ENCODE measurements at regions not wholly inside any gene's neighbourhood (a gene's known extent, or its start where the extent isn't known, plus 50 kb on each side); places are given as distances from the start of the nearest gene placed in this dataset.

DNA sequence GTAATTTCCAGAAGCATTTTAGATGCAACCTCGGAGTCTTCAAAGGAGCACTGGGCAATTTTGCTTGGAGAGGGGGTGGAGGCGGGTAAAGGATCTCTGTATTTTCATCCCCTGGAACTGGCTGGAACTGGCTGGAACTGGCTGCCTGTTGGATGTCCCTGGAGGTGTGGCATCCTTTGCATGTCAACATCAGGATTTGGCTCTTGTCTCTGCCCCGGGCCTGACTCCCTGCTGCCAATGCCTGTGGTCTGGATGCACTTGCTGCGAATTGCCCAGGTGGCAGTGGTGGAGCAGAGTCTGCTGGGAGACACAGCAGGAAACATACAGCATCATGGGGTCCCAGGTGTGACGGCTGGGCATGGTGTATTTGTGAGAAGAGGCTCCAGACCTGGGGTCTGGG is 391.3 kb downstream of the GADD45G start:
- H3K79me2 ChIP-seq (ENCODE audit: control insufficient read depth in 1 of 2, insufficient read depth in 2 of 2, low read length in 2 of 2): no peaks in the 10 kb centered on the region
- H2AK5ac ChIP-seq (ENCODE audit: low read depth, low read length): no peak overlapping the region
- no peaks in the 10 kb centered on the region for H3K36me3 ChIP-seq (ENCODE audit: control insufficient read depth in 2 of 4, insufficient read depth in 4 of 4, low read length in 3 of 4)
- DNase-seq (ENCODE audit: low read depth in 1 of 2, low spot score in 2 of 2) (no peak), FAIRE-seq (no peak)
- no peak overlapping the region for H3K56ac ChIP-seq (replicated peaks; ENCODE audit: insufficient read length, low read depth, low read length)
- no peaks in the 10 kb centered on the region for H3K27me3 ChIP-seq (replicated peaks in 1 of 4; ENCODE audit: control insufficient read depth in 3 of 4, extremely low read depth in 1 of 4, insufficient read depth in 3 of 4, low read length in 3 of 4)
- no peak overlapping the region for H2BK15ac ChIP-seq (ENCODE audit: low read length)
- TF ChIP-seq SP1 (IDR thresholded peaks at IDR 0.05; ENCODE audit: low read depth, low read length): no peak
- TF ChIP-seq SIN3A (conservative IDR thresholded peaks at IDR 0.05 in 1 of 2, IDR thresholded peaks at IDR 0.05 in 1 of 2; ENCODE audit: low read depth in 1 of 2, low read length in 2 of 2): no peak
- TF ChIP-seq SIX5 (IDR thresholded peaks at IDR 0.05; ENCODE audit: low read depth, low read length): no peak
- no peak for TF ChIP-seq KDM5A (IDR thresholded peaks at IDR 0.05; ENCODE audit: low read length)
- TF ChIP-seq CREB1 (IDR thresholded peaks at IDR 0.05): no peak
- TF ChIP-seq, protein P1, sequence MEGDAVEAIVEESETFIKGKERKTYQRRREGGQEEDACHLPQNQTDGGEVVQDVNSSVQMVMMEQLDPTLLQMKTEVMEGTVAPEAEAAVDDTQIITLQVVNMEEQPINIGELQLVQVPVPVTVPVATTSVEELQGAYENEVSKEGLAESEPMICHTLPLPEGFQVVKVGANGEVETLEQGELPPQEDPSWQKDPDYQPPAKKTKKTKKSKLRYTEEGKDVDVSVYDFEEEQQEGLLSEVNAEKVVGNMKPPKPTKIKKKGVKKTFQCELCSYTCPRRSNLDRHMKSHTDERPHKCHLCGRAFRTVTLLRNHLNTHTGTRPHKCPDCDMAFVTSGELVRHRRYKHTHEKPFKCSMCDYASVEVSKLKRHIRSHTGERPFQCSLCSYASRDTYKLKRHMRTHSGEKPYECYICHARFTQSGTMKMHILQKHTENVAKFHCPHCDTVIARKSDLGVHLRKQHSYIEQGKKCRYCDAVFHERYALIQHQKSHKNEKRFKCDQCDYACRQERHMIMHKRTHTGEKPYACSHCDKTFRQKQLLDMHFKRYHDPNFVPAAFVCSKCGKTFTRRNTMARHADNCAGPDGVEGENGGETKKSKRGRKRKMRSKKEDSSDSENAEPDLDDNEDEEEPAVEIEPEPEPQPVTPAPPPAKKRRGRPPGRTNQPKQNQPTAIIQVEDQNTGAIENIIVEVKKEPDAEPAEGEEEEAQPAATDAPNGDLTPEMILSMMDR (IDR thresholded peaks at IDR 0.05; ENCODE audit: control extremely low read depth in 1 of 3, insufficient read depth in 1 of 3, low read depth in 1 of 3, low read length in 3 of 3): no peak
- no peak for TF ChIP-seq MAFK (IDR thresholded peaks at IDR 0.05; ENCODE audit: low read depth, low read length)
- no peak for TF ChIP-seq HDAC6 (IDR thresholded peaks at IDR 0.05; ENCODE audit: low read depth, low read length)
- TF ChIP-seq NANOG (IDR thresholded peaks at IDR 0.05; ENCODE audit: insufficient read depth, low read depth, low read length, poor library complexity, severe bottlenecking): no peak
- TF ChIP-seq EGR1 (IDR thresholded peaks at IDR 0.05; ENCODE audit: borderline replicate concordance, low read depth, low read length): no peak
- TF ChIP-seq JUN (IDR thresholded peaks at IDR 0.05; ENCODE audit: low read depth, low read length): no peak
- H3K9me3 ChIP-seq (ENCODE audit: insufficient read depth in 2 of 2, low read depth in 1 of 2, low read length in 1 of 2): no peaks in the 10 kb centered on the region
- H2BK120ac ChIP-seq (replicated peaks; ENCODE audit: low read depth, low read length): no peak overlapping the region
- no peak overlapping the region for H3K4me3 ChIP-seq (ENCODE audit: extremely low read depth in 1 of 4, insufficient read depth in 2 of 4, low read depth in 3 of 4, low read length in 4 of 4)
- H3K4ac ChIP-seq (replicated peaks; ENCODE audit: insufficient read length, low read depth, low read length): no peak overlapping the region
- ChIA-PET CTCF (ENCODE audit: partially characterized antibody) (interaction anchor here (0.6 to 1.2 kb wide), 3 partner anchors 106 to 434 kb away, joined by 3 to 4 read pairs (median 3); no protein-coding TSS in a partner anchor), POLR2A (ENCODE audit: partially characterized antibody) (no interaction called here)
- no peak overlapping the region for H4K91ac ChIP-seq (replicated peaks; ENCODE audit: insufficient read length, low read length)
- no peak overlapping the region for H2BK20ac ChIP-seq (ENCODE audit: low read length)
- H3K23ac ChIP-seq (ENCODE audit: insufficient read length): no peak overlapping the region
- H3K4me2 ChIP-seq (ENCODE audit: insufficient read depth in 1 of 2, low read depth in 2 of 2, low read length in 2 of 2): no peak overlapping the region
- no peak overlapping the region for H3K27ac ChIP-seq (ENCODE audit: low read depth, low read length)
- peaks cover 6% of the 10 kb centered on the region; the same call in 1 of the 2 replicates for H3K23me2 ChIP-seq (ENCODE audit: low read depth, low read length)
- H3K4me1 ChIP-seq (replicated peaks in 1 of 4; ENCODE audit: control insufficient read depth in 3 of 4, insufficient read depth in 4 of 4, low read length in 3 of 4): peaks cover 0 to 15% (median 9%) of the 10 kb centered on the region in 4 experiments; a peak in 6 of 7 replicates
- no peak overlapping the region for H3K9ac ChIP-seq (replicated peaks in 1 of 4; ENCODE audit: extremely low read depth in 1 of 4, low read depth in 3 of 4, low read length in 3 of 4)
- H4K5ac ChIP-seq (ENCODE audit: insufficient read length, low read depth, low read length): no peak overlapping the region
- H3K18ac ChIP-seq (ENCODE audit: extremely low read depth, low read length): no peak overlapping the region
- no peak overlapping the region for H3K14ac ChIP-seq (ENCODE audit: insufficient read length)
- 83% methylated on average over 5 of the region's 5 CpGs; no CpG with 5 or more reads in 1 of the 2 experiments for WGBS, 2 experiments (ENCODE audit: extremely low coverage in 1 of 2, insufficient coverage in 1 of 2, insufficient read length in 1 of 2, insufficient replicate concordance in 2 of 2, low coverage in 1 of 2, low lambda C conversion rate in 2 of 2, missing lambda C conversion rate in 1 of 2)
- no peak overlapping the region for H2BK5ac ChIP-seq (ENCODE audit: low read depth, low read length)
- no peak overlapping the region for H2BK12ac ChIP-seq (ENCODE audit: low read depth, low read length)
- no peaks in the 10 kb centered on the region for H3K79me1 ChIP-seq (ENCODE audit: low read depth, low read length)
- H2AFZ ChIP-seq (ENCODE audit: low read length): no peak overlapping the region
- H4K8ac ChIP-seq (ENCODE audit: extremely low read depth, insufficient read depth, low read length): no peak overlapping the region
- peaks cover 0 to 6% of the 10 kb centered on the region in 2 experiments for H4K20me1 ChIP-seq (replicated peaks in 1 of 2; ENCODE audit: control insufficient read depth in 1 of 2, insufficient read depth in 2 of 2, low read length in 2 of 2)

Measured in H1 (cell line).